ENCODE measurements at regions not wholly inside any gene's neighbourhood (a gene's known extent, or its start where the extent isn't known, plus 50 kb on each side); places are given as distances from the start of the nearest gene placed in this dataset.

DNA sequence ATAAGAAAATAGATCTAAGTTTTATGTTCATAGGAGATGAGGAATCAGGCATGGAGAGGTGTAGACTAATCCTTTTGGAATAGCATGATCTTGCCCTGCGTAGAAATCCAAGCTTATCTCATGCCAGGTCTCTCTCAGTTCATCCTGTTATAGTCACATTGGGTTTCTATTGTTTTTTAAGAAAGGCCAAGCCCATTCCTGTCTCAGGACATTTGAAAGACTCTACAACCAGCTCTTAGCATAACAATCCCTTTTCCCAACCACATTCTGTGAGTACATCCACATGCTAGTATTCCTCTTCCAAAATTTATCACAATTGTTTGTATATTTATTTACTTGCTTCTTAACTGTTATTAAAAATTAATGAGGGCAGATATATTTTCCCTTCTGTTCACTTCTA is 130.3 kb downstream of the MMUT start:
- TF ChIP-seq, protein P1, sequence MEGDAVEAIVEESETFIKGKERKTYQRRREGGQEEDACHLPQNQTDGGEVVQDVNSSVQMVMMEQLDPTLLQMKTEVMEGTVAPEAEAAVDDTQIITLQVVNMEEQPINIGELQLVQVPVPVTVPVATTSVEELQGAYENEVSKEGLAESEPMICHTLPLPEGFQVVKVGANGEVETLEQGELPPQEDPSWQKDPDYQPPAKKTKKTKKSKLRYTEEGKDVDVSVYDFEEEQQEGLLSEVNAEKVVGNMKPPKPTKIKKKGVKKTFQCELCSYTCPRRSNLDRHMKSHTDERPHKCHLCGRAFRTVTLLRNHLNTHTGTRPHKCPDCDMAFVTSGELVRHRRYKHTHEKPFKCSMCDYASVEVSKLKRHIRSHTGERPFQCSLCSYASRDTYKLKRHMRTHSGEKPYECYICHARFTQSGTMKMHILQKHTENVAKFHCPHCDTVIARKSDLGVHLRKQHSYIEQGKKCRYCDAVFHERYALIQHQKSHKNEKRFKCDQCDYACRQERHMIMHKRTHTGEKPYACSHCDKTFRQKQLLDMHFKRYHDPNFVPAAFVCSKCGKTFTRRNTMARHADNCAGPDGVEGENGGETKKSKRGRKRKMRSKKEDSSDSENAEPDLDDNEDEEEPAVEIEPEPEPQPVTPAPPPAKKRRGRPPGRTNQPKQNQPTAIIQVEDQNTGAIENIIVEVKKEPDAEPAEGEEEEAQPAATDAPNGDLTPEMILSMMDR (optimal IDR thresholded peaks at IDR 0.05 in 1 of 3, IDR thresholded peaks at IDR 0.05 in 1 of 3, conservative IDR thresholded peaks at IDR 0.05 in 1 of 3; ENCODE audit: extremely low read depth in 1 of 3, insufficient read depth in 2 of 3, low read length in 3 of 3): no peak
- TF ChIP-seq EZH2 (IDR thresholded peaks at IDR 0.05; ENCODE audit: low read length): no peak

All from keratinocyte (primary cell).